H1 (cell line): ENCODE measurements at regions not wholly inside any gene's neighbourhood (a gene's known extent, or its start where the extent isn't known, plus 50 kb on each side); places are given as distances from the start of the nearest gene placed in this dataset.

Source experiments
- CTCF ChIA-PET: fragments of 300-600 bp; sonication (Branson Sonifier 250); formaldehyde crosslinking; loops from one replicate; lab custom pipeline; 2021; ENCODE audit not compliant: partially characterized antibody; lab: Charles Lee
- POLR2A ChIA-PET: fragments of 300-600 bp; sonication (Branson Sonifier 250); formaldehyde crosslinking; loops from one replicate; lab custom pipeline; 2021; ENCODE audit warnings: inconsistent platforms; ENCODE audit not compliant: partially characterized antibody; lab: Charles Lee
- DNase-seq, 2 experiments: peaks; one replicate each; pipeline versions ENCODE4 v3.0.0 to v3.0.0-alpha.2; 2010 to 2022; ENCODE audit warnings: low spot score in 2 of 2, low read depth in 1 of 2, mixed read lengths in 1 of 2
- FAIRE-seq: peaks from 2 replicates; lab custom pipeline; 2011; peaks lifted over from hg19 to GRCh38; lab: Jason Lieb, UNC
- H2AFZ ChIP-seq: 2 replicates; pipeline ENCODE4 v1.8.1; 2012; ENCODE audit warnings: low read length, inconsistent platforms
- H2AK5ac ChIP-seq: 2 replicates; pipeline ENCODE4 v1.6.1; 2013; ENCODE audit warnings: low read depth, low read length
- H2BK120ac ChIP-seq: replicated peaks from 2 replicates; pipeline ENCODE3; 2013; ENCODE audit warnings: low read depth, low read length, inconsistent platforms
- H2BK12ac ChIP-seq: 2 replicates; pipeline ENCODE4 v1.6.1; 2013; ENCODE audit warnings: low read depth, low read length
- H2BK15ac ChIP-seq: 2 replicates; pipeline ENCODE4 v1.6.1; 2013; ENCODE audit warnings: low read length
- H2BK20ac ChIP-seq: 2 replicates; pipeline ENCODE4 v1.6.1; 2013; ENCODE audit warnings: low read length
- H2BK5ac ChIP-seq: 2 replicates; pipeline ENCODE4 v1.6.1; 2013; ENCODE audit warnings: low read depth, low read length
- H3K14ac ChIP-seq: 2 replicates; pipeline ENCODE4 v1.6.1; 2013; ENCODE audit warnings: inconsistent platforms; ENCODE audit not compliant: insufficient read length
- H3K18ac ChIP-seq: 2 replicates; pipeline ENCODE4 v1.6.1; 2013; ENCODE audit warnings: low read length; ENCODE audit errors: extremely low read depth
- H3K23ac ChIP-seq: 2 replicates; pipeline ENCODE4 v1.6.1; 2013; ENCODE audit warnings: inconsistent platforms; ENCODE audit not compliant: insufficient read length
- H3K23me2 ChIP-seq: 2 replicates; pipeline ENCODE4 v1.6.1; 2013; ENCODE audit warnings: low read depth, low read length
- H3K27ac ChIP-seq: 2 replicates; pipeline ENCODE4 v1.6.1; 2011; ENCODE audit warnings: low read depth, low read length, inconsistent platforms
- H3K27me3 ChIP-seq, 4 experiments: replicated peaks in 1 of 4; 1 replicate in 1 of 4; 2 replicates in 3 of 4; pipeline versions ENCODE4 v1.6.1 to v1.8.1; 2011 to 2013; ENCODE audit warnings: low read length in 3 of 4, mild to moderate bottlenecking in 3 of 4, inconsistent platforms in 2 of 4, mixed read lengths in 2 of 4, moderate library complexity in 1 of 4; ENCODE audit not compliant: control insufficient read depth in 3 of 4, insufficient read depth in 3 of 4; ENCODE audit errors: extremely low read depth in 1 of 4
- H3K36me3 ChIP-seq, 4 experiments: 2 replicates each; pipeline versions ENCODE4 v1.6.1 to v1.8.1; 2011 to 2013; ENCODE audit warnings: mild to moderate bottlenecking in 4 of 4, low read length in 3 of 4, moderate library complexity in 2 of 4, control low read depth in 1 of 4, inconsistent platforms in 1 of 4; ENCODE audit not compliant: insufficient read depth in 4 of 4, control insufficient read depth in 2 of 4
- H3K4ac ChIP-seq: replicated peaks from 2 replicates; pipeline ENCODE3; 2013; ENCODE audit warnings: low read length, low read depth, mixed read lengths, inconsistent platforms; ENCODE audit not compliant: insufficient read length
- H3K4me1 ChIP-seq, 4 experiments: replicated peaks in 1 of 4; 1 replicate in 1 of 4; 2 replicates in 3 of 4; pipeline versions ENCODE4 v1.6.1 to v1.8.1; 2011 to 2013; ENCODE audit warnings: low read length in 3 of 4, inconsistent platforms in 2 of 4, mixed read lengths in 1 of 4; ENCODE audit not compliant: insufficient read depth in 4 of 4, control insufficient read depth in 3 of 4
- H3K4me2 ChIP-seq, 2 experiments: 2 replicates each; pipeline versions ENCODE4 v1.6.1 to v1.8.1; 2011 to 2013; ENCODE audit warnings: low read depth in 2 of 2, low read length in 2 of 2, control low read depth in 1 of 2, inconsistent platforms in 1 of 2, mild to moderate bottlenecking in 1 of 2; ENCODE audit not compliant: insufficient read depth in 1 of 2
- H3K4me3 ChIP-seq, 4 experiments: fragments of 200-600, 300-600 bp in 1 of 4; sonication (generic), shearing (Covaris generic), sonication (Bioruptor Twin) in 1 of 4; 2 replicates each; pipeline versions ENCODE4 v1.5.1 to v1.8.1; 2011 to 2016; ENCODE audit warnings: low read length in 4 of 4, low read depth in 3 of 4, control low read depth in 2 of 4, inconsistent platforms in 2 of 4, mild to moderate bottlenecking in 2 of 4, mixed read lengths in 1 of 4, moderate library complexity in 1 of 4; ENCODE audit not compliant: insufficient read depth in 2 of 4; ENCODE audit errors: extremely low read depth in 1 of 4
- H3K56ac ChIP-seq: replicated peaks from 2 replicates; pipeline ENCODE3; 2013; ENCODE audit warnings: low read depth, mild to moderate bottlenecking, mixed read lengths, low read length, inconsistent platforms; ENCODE audit not compliant: insufficient read length
- H3K79me1 ChIP-seq: 2 replicates; pipeline ENCODE4 v1.6.1; 2013; ENCODE audit warnings: low read depth, low read length, control low read depth
- H3K79me2 ChIP-seq, 2 experiments: 2 replicates each; pipeline versions ENCODE4 v1.6.1 to v1.8.1; 2012 to 2013; ENCODE audit warnings: low read length in 2 of 2, mild to moderate bottlenecking in 2 of 2, inconsistent platforms in 1 of 2; ENCODE audit not compliant: insufficient read depth in 2 of 2, control insufficient read depth in 1 of 2
- H3K9ac ChIP-seq, 4 experiments: replicated peaks in 1 of 4; 1 replicate in 1 of 4; 2 replicates in 3 of 4; pipeline versions ENCODE4 v1.6.1 to v1.8.1; 2011 to 2013; ENCODE audit warnings: low read depth in 3 of 4, low read length in 3 of 4, control low read depth in 2 of 4, mild to moderate bottlenecking in 2 of 4, moderate library complexity in 2 of 4, inconsistent platforms in 1 of 4; ENCODE audit errors: extremely low read depth in 1 of 4
- H3K9me3 ChIP-seq, 2 experiments: 2 replicates each; pipeline versions ENCODE4 v1.6.1 to v1.8.1; 2012 to 2013; ENCODE audit warnings: mild to moderate bottlenecking in 2 of 2, moderate library complexity in 2 of 2, control low read depth in 1 of 2, inconsistent platforms in 1 of 2, low read depth in 1 of 2, low read length in 1 of 2, mixed read lengths in 1 of 2; ENCODE audit not compliant: insufficient read depth in 2 of 2
- H4K20me1 ChIP-seq, 2 experiments: replicated peaks in 1 of 2; 2 replicates each; pipeline versions ENCODE3 to v1.8.1; 2011 to 2013; ENCODE audit warnings: inconsistent platforms in 2 of 2, low read length in 2 of 2, mild to moderate bottlenecking in 1 of 2; ENCODE audit not compliant: insufficient read depth in 2 of 2, control insufficient read depth in 1 of 2
- H4K5ac ChIP-seq: 2 replicates; pipeline ENCODE4 v1.6.1; 2013; ENCODE audit warnings: low read length, low read depth, mixed read lengths, inconsistent platforms; ENCODE audit not compliant: insufficient read length
- H4K8ac ChIP-seq: 2 replicates; pipeline ENCODE4 v1.8.0; 2013; ENCODE audit warnings: mild to moderate bottlenecking, moderate library complexity, low read length, inconsistent platforms; ENCODE audit not compliant: insufficient read depth; ENCODE audit errors: extremely low read depth
- H4K91ac ChIP-seq: replicated peaks from 2 replicates; pipeline ENCODE3; 2013; ENCODE audit warnings: low read length, mixed read lengths, inconsistent platforms; ENCODE audit not compliant: insufficient read length
- HDAC2 ChIP-seq, 2 experiments: fragments of 300-600 bp in 1 of 2; sonication (generic) in 1 of 2; IDR thresholded peaks; 2 replicates each; pipeline ENCODE4 v1.6.1; 2011 to 2012; ENCODE audit warnings: low read depth in 2 of 2, low read length in 2 of 2, mild to moderate bottlenecking in 2 of 2, moderate library complexity in 2 of 2, borderline replicate concordance in 1 of 2, inconsistent platforms in 1 of 2
- HDAC6 ChIP-seq: IDR thresholded peaks from one replicate; pipeline ENCODE4 v1.7.1; 2012; ENCODE audit warnings: low read depth, mild to moderate bottlenecking, inconsistent platforms, low read length, moderate library complexity
- TAF1 ChIP-seq: IDR thresholded peaks from 2 replicates; pipeline ENCODE4 v1.6.1; 2011; ENCODE audit warnings: mild to moderate bottlenecking, low read depth, low read length
- WGBS, 2 experiments: shearing (Covaris generic) in 1 of 2; methylation state at CpG; one replicate each; pipeline versions ENCODE4 v1.1.6 to v1.1.7; 2013 to 2015; ENCODE audit warnings: low lambda C conversion rate in 2 of 2, mixed read lengths in 2 of 2, inconsistent platforms in 1 of 2, low coverage in 1 of 2, missing lambda C conversion rate in 1 of 2; ENCODE audit not compliant: insufficient replicate concordance in 2 of 2, insufficient coverage in 1 of 2, insufficient read length in 1 of 2; ENCODE audit errors: extremely low coverage in 1 of 2, missing lambda C conversion rate in 1 of 2; 5-methylcytosine and 5-hydroxymethylcytosine counted together
- TF ChIP-seq, protein P1 (sequence below): IDR thresholded peaks from 2 replicates; pipeline ENCODE4 v1.6.1; 2012; ENCODE audit warnings: inconsistent platforms
- TF ChIP-seq, protein P2 (sequence below): IDR thresholded peaks from 2 replicates; pipeline ENCODE4 v1.6.1; 2011; ENCODE audit warnings: low read depth, mild to moderate bottlenecking, low read length; ENCODE audit not compliant: insufficient read depth

DNA sequence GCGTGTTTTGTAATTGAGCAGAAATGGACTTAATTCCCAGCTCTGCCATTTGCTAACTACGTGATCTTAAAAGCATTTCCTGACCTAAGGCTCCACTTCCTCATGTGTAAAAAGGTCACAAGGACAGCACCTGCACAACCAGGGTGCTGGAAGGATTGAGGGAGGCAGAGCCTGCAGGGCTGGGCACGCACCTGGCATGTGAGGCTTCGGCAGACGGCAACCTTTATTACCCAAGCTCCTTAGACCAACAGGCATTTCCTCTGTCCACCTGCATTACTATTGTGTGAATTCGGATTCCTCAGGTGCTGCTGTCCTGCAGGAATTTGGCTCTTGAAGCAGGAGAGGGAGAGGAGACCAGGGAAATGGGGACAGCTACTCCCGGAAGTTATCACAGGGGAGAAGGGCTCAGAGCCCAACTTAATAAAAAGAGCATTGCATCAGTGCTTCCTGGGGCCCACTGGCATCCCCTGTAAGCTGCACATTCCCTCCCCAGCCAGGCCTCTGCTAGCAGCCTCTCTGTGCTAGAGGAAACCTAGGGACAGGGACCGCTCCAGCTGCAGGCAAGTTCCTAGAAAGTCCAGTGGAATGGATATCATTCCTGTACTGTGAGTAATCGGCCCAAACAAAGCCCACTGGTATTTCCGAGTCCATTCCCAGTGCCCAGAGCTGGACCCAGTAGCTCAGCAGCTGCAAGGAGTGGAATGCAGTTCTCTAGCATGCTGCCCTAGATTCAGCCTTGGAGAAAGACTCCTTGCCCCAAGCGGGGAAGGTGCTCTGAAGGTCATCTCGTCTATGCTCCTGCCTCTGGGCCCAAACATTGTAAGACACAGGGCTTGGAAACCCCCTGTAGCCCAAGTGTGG is 157.1 kb upstream of the CCND2 start:
- Histone ChIP-seq H2BK120ac (no peak overlapping the region), H3K9me3 (no peaks in the 10 kb centered on the region), H4K20me1 (no peaks in the 10 kb centered on the region), H2BK15ac (no peak overlapping the region; the same call in 1 of the 2 replicates), H3K56ac (no peak overlapping the region)
- CTCF ChIA-PET = interaction anchor here (0.7 to 6.6 kb wide), 33 partner anchors 7 to 408 kb away, joined by 3 to 44 read pairs (median 4); partner anchors contain the start of gene CCND2
- TF ChIP-seq TAF1 = no peak
- TF ChIP-seq HDAC6 = no peak
- no peak for TF ChIP-seq HDAC2 (IDR thresholded peaks at IDR 0.05; ENCODE audit: borderline replicate concordance in 1 of 2, low read depth in 2 of 2, low read length in 2 of 2)
- TF ChIP-seq, protein P1, sequence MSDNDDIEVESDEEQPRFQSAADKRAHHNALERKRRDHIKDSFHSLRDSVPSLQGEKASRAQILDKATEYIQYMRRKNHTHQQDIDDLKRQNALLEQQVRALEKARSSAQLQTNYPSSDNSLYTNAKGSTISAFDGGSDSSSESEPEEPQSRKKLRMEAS = peak; percentile 49; the same call in 1 of the 2 replicates
- TF ChIP-seq, protein P2, sequence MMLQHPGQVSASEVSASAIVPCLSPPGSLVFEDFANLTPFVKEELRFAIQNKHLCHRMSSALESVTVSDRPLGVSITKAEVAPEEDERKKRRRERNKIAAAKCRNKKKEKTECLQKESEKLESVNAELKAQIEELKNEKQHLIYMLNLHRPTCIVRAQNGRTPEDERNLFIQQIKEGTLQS = no peak
- TF ChIP-seq, all 59 proteins: peak for 1
- Histone ChIP-seq H2AFZ (no peak overlapping the region), H2BK12ac (peak overlapping the region; percentile 41; the same call in 1 of the 2 replicates), H3K9ac (no peak overlapping the region), H3K79me2 (no peaks in the 10 kb centered on the region), H3K79me1 (no peaks in the 10 kb centered on the region), H3K27me3 (no peaks in the 10 kb centered on the region), H2BK5ac (0 out of 2 replicates have a peak overlapping the region, but pooled peaks have one; percentile 7), H3K4me3 (no peak overlapping the region; a peak in 1 of 8 replicates), H3K36me3 (no peaks in the 10 kb centered on the region), H4K91ac (no peak overlapping the region), H3K18ac (no peak overlapping the region), H2BK20ac (peak overlapping the region; percentile 52; the same call in 1 of the 2 replicates), H3K4me2 (no peak overlapping the region; a peak in 1 of 4 replicates), H3K23ac (no peak overlapping the region), H3K23me2 (peaks cover 1% of the 10 kb centered on the region; the same call in 1 of the 2 replicates), H3K14ac (no peak overlapping the region), H3K27ac (no peak overlapping the region), H4K8ac (no peak overlapping the region; the same call in 1 of the 2 replicates), H4K5ac (no peak overlapping the region), H2AK5ac (peak overlapping the region; percentile 79), H3K4me1 (peaks cover 3 to 10% (median 6%) of the 10 kb centered on the region in 4 experiments; a peak in 6 of 7 replicates), H3K4ac (no peak overlapping the region)
- POLR2A ChIA-PET = interaction anchor here (0.7 to 10.1 kb wide), 10 partner anchors 9 to 189 kb away, joined by 3 to 58 read pairs (median 6); partner anchors contain the start of gene CCND2
- 77% methylated on average over 12 of the region's 12 CpGs; no CpG with 5 or more reads in 1 of the 2 experiments for WGBS, 2 experiments
- DNase-seq (peak in 1 of 2 experiments; percentile 47), FAIRE-seq (no peak)
